CD4-positive, alpha-beta T cell treated with Interleukin-17A for 4 hours (primary cell): ENCODE measurements at regions not wholly inside any gene's neighbourhood (a gene's known extent, or its start where the extent isn't known, plus 50 kb on each side); places are given as distances from the start of the nearest gene placed in this dataset.
"Not testable (repeated sequence)": the region's sequence is repeated elsewhere in the genome, so short reads cannot be mapped to it uniquely, and the experiment has no call there.

Experiments used
- DNase-seq: peaks from one replicate; pipeline ENCODE4 v3.0.0-alpha.2; 2020; ENCODE audit warnings: mixed read lengths

GRCh38 chr6:97459535-97459934, 176.5 kb upstream of the MMS22L start:
- no peak for DNase-seq

GRCh38 chr6:97459986-97460385, 177.0 kb upstream of the MMS22L start:
- DNase-seq = no peak

GRCh38 chr6:97460394-97461080, 177.5 kb upstream of the MMS22L start:
- DNase-seq = no peak

- DNase-seq = no peak
Measured at GRCh38 chr6:97461218-97461617, 178.2 kb upstream of the MMS22L start.

GRCh38 chr6:97462031-97462430, 179.0 kb upstream of the MMS22L start:
- DNase-seq = no peak

- DNase-seq = no peak
Measured at GRCh38 chr6:97462938-97463598, 180.1 kb upstream of the MMS22L start.

- no peak for DNase-seq
Measured at GRCh38 chr6:97465877-97466561, 183.0 kb upstream of the MMS22L start.

- DNase-seq = no peak
Measured at GRCh38 chr6:97468981-97469380, 186.0 kb upstream of the MMS22L start.

- DNase-seq = no peak
Measured at GRCh38 chr6:97469451-97469850, 186.4 kb upstream of the MMS22L start.

GRCh38 chr6:97470322-97470721, 187.3 kb upstream of the MMS22L start:
- no peak for DNase-seq

GRCh38 chr6:97473979-97474378, 191.0 kb upstream of the MMS22L start:
- DNase-seq = no peak

GRCh38 chr6:97497713-97498331, 214.8 kb upstream of the MMS22L start:
- peak; percentile 61 for DNase-seq

- DNase-seq = no peak
Measured at GRCh38 chr6:97501853-97502252, 218.8 kb upstream of the MMS22L start.

GRCh38 chr6:97508646-97509045, 225.6 kb upstream of the MMS22L start:
- DNase-seq = no peak

GRCh38 chr6:97513260-97513659, 230.2 kb upstream of the MMS22L start:
- DNase-seq = not testable (repeated sequence)

- no peak for DNase-seq
Measured at GRCh38 chr6:97524811-97525210, 241.8 kb upstream of the MMS22L start.

GRCh38 chr6:97535800-97536199, 252.8 kb upstream of the MMS22L start:
- DNase-seq = no peak

GRCh38 chr6:97548354-97548753, 265.3 kb upstream of the MMS22L start:
- no peak for DNase-seq

GRCh38 chr6:97557355-97557754, 274.3 kb upstream of the MMS22L start:
- no peak for DNase-seq

- no peak for DNase-seq
Measured at GRCh38 chr6:97563529-97563928, 280.5 kb upstream of the MMS22L start.

- DNase-seq = no peak
Measured at GRCh38 chr6:97572943-97573342, 289.9 kb upstream of the MMS22L start.

GRCh38 chr6:97586344-97586743, 303.3 kb upstream of the MMS22L start:
- no peak for DNase-seq

- no peak for DNase-seq
Measured at GRCh38 chr6:97591955-97592354, 308.9 kb upstream of the MMS22L start.

GRCh38 chr6:97594844-97595243, 311.8 kb upstream of the MMS22L start:
- DNase-seq = no peak
